GM12892 (cell line): ENCODE measurements at regions not wholly inside any gene's neighbourhood (a gene's known extent, or its start where the extent isn't known, plus 50 kb on each side); places are given as distances from the start of the nearest gene placed in this dataset.

Source experiments
- POLR2A ChIP-seq: IDR thresholded peaks from 2 replicates; pipeline ENCODE4 v1.6.1; 2011; ENCODE audit warnings: low read depth, low read length, control low read depth
- POLR2AphosphoS5 ChIP-seq: IDR thresholded peaks from 2 replicates; pipeline ENCODE4 v1.6.1; 2011; ENCODE audit warnings: low read depth, low read length, control low read depth
- TAF1 ChIP-seq: IDR thresholded peaks from 2 replicates; pipeline ENCODE4 v1.6.1; 2011; ENCODE audit warnings: low read depth, mild to moderate bottlenecking, control low read depth, low read length, borderline replicate concordance

DNA sequence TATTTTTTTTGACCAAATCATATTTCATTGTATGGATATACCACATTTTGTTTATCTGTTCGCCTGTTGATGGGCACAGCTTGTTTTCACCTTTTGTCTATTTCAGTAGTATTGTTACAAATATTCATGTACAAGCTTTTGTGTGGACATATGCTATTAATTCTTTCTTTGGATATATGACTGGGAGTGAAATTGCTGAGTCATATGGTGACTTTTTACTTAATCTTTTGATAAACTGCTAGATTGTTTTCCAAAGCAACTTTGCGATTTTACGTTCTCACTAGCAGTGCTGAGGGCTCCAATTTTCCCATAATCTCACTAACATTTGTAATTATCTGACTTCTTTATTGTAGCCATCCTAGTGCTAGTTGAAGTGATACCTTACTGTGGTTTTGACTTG is 112.4 kb downstream of the CD8B2 start:
- no peak for TF ChIP-seq POLR2A
- no peak for TF ChIP-seq TAF1
- no peak for TF ChIP-seq POLR2AphosphoS5
